Left ventricle myocardium superior (tissue), 1 donor: ENCODE measurements at regions not wholly inside any gene's neighbourhood (a gene's known extent, or its start where the extent isn't known, plus 50 kb on each side); places are given as distances from the start of the nearest gene placed in this dataset.
"Not testable (repeated sequence)": the region's sequence is repeated elsewhere in the genome, so short reads cannot be mapped to it uniquely, and the experiment has no call there.

Source experiments
- ATAC-seq: fragments of 200-7000 bp; cut with Tn5 transposase; one replicate; pipeline ENCODE4 v1.9.1; 2020; ENCODE audit warnings: mild to moderate bottlenecking, moderate library complexity
- DNase-seq: peaks from one replicate; pipeline ENCODE4 v3.0.0-alpha.2; 2020
- intact Hi-C: fragments of 100-400 bp; cut with micrococcal nuclease; formaldehyde crosslinking; loops from one replicate; pipeline ENCODE4 v1.11.0; 2022
- donor health status: DM: no; HTN: yes; CAD: no; lungs with severe emphysema.

DNA sequence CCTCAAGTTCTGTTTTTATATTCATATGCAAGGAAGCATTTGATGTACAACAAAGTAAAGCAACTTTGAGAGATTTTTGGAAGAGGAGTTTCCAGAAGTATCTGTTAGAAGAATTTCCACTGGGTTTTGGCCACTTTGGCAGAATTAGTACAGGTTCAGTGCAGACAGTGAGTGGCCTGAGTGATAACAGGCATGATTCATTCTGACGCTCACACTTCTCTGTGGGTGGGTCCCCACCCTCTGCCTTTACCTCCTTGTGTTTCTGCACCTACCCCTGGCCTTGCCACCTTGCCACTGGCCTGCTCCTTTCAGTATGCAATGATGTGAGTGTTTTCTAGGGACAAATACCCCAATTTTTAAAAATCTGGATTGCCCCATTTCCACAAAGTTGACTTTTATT lies 65.1 kb upstream of the PAX8 start:
- intact Hi-C loops, DNase-seq, ATAC-seq: not testable (repeated sequence)

DNA sequence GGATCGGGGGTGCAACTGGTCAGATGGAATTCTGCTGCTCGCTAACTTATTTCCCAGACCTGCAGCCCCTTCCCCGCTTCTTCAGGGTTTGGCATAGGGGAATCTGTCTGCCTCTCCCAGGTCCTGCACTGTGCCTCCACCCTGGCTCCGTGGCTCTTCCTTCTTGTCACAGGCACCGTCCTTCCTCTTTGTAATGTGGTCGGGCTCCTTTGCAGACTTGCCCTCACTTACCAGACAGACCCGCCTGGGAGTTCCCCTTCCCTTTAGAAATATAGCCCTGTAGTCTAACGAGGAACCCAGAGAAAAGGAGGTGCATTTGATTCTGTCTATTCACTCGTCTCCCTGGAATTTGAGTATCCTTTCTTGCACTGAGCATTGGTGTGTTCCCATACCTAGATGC lies 63.9 kb upstream of the PAX8 start:
- intact Hi-C loops, result no loop called here
- ATAC-seq, result peak; percentile 12
- no peak for DNase-seq

GRCh38 chr2:113341870-113342253 lies 63.1 kb upstream of the PAX8 start:
- ATAC-seq, intact Hi-C loops, DNase-seq: not testable (repeated sequence)

- intact Hi-C loops, result no loop called here
- ATAC-seq, result no peak
- no peak for DNase-seq
These were observed 62.6 kb upstream of the PAX8 start for GRCh38 chr2:113341191-113341869.

GRCh38 chr2:113337809-113338208 lies 59.1 kb upstream of the PAX8 start:
- peak; percentile 88 for ATAC-seq
- intact Hi-C loops, result no loop called here
- peak; percentile 58 for DNase-seq

DNA sequence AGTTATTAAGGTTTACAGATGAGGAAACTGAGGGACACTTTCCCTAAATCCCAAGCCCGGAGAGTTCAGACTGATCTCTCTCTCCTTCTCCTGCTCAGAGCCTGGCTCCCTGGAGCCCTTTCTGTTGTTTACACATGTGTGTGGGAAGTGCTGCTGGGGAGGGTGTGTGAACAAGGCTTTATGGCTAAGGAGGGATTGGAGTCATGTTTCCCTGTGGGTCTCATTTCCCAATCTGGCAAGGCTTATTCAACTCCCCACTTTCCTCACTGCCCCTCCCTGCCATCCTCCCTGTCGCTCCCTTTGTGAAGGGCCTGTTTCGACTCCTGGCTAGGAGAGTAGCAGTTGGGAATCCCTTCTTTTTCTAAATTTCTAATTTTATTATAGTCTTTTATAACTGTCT lies 57.3 kb upstream of the PAX8 start:
- ATAC-seq (peak; percentile 65), DNase-seq (peak; percentile 37)
- intact Hi-C loops, result not testable (repeated sequence)

- no peak for ATAC-seq
- intact Hi-C loops, result no loop called here
- DNase-seq, result no peak
These were observed 55.4 kb upstream of the PAX8 start for GRCh38 chr2:113334147-113334546.

GRCh38 chr2:113333735-113334134 lies 55.0 kb upstream of the PAX8 start:
- DNase-seq, ATAC-seq, intact Hi-C loops: not testable (repeated sequence)

GRCh38 chr2:113330060-113330767 lies 51.5 kb upstream of the PAX8 start:
- DNase-seq, intact Hi-C loops, ATAC-seq: not testable (repeated sequence)

GRCh38 chr2:113328973-113329372 lies 50.3 kb upstream of the PAX8 start:
- ATAC-seq, intact Hi-C loops, DNase-seq: not testable (repeated sequence)

DNA sequence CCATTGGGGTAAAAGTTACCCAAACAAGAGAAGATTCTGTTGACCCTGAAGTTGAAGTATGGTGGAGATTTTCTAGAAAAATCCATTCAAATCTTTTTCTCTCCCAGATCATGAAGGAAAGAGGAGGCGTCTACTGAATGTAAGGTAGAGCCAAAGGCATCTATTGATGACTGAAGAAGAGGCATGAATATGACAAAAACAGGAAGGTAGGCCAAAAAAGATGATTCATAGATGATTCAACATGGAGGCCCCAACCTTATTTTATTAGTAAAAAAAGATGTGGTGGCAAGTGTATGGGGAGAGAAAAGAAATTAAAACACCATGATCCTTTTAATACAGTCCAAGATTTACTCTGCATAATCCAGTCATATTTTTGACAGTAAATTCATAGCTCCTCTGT lies 49.9 kb upstream of the PAX8 start:
- intact Hi-C loops, ATAC-seq, DNase-seq: not testable (repeated sequence)
